IMR-90 (cell line): ENCODE measurements at regions not wholly inside any gene's neighbourhood (a gene's known extent, or its start where the extent isn't known, plus 50 kb on each side); places are given as distances from the start of the nearest gene placed in this dataset.

Source experiments
- ATAC-seq: fragments of 200-7000 bp; cut with Tn5 transposase; 2 replicates; pipeline ENCODE4 v1.9.1; 2020; ENCODE audit warnings: low read depth, mild to moderate bottlenecking, moderate library complexity
- BruUV-seq: library from RNA; stranded (reverse); fragments of 400-500 nt; replicated peaks from 2 replicates; lab custom pipeline; 2021; lab: Mats Ljungman, UMichigan
- CTCF ChIA-PET: fragments of 300-600 bp; formaldehyde crosslinking; extraction: SDS; loops from one replicate; lab custom pipeline; 2021; ENCODE audit warnings: antibody characterized with exemption; lab: Yijun Ruan, JAX
- POLR2A ChIA-PET: fragments of 300-600 bp; sonication (Branson Sonifier 250); formaldehyde crosslinking; loops from one replicate; lab custom pipeline; 2022; ENCODE audit warnings: antibody characterized with exemption; ENCODE audit not compliant: unreplicated experiment; lab: Charles Lee
- DNase-seq: peaks from one replicate; pipeline ENCODE4 v3.0.0; 2013
- H2AFZ ChIP-seq: replicated peaks from 2 replicates; pipeline ENCODE3; 2013; ENCODE audit warnings: low read length, mild to moderate bottlenecking; ENCODE audit not compliant: poor library complexity
- H2AK5ac ChIP-seq: 2 replicates; pipeline ENCODE4 v1.6.1; 2013; ENCODE audit warnings: low read depth, low read length, inconsistent platforms
- H2AK9ac ChIP-seq: replicated peaks from 2 replicates; pipeline ENCODE3; 2013; ENCODE audit warnings: mild to moderate bottlenecking, low read depth, low read length, moderate library complexity; ENCODE audit not compliant: poor library complexity
- H2BK120ac ChIP-seq: 2 replicates; pipeline ENCODE4 v1.6.1; 2013; ENCODE audit warnings: low read depth, low read length, inconsistent platforms
- H2BK15ac ChIP-seq: 3 replicates; pipeline ENCODE4 v1.6.1; 2013; ENCODE audit warnings: low read depth, low read length, inconsistent platforms
- H2BK20ac ChIP-seq: 2 replicates; pipeline ENCODE4 v1.6.1; 2013; ENCODE audit warnings: low read depth, mild to moderate bottlenecking, inconsistent platforms, low read length, moderate library complexity
- H2BK5ac ChIP-seq: 2 replicates; pipeline ENCODE4 v1.6.1; 2013; ENCODE audit warnings: mild to moderate bottlenecking, low read depth, low read length, inconsistent platforms; ENCODE audit not compliant: poor library complexity, severe bottlenecking
- H3K14ac ChIP-seq: replicated peaks from 2 replicates; pipeline ENCODE4 v1.6.1; 2013; ENCODE audit warnings: low read depth, low read length, inconsistent platforms
- H3K18ac ChIP-seq: 2 replicates; pipeline ENCODE4 v1.6.1; 2013; ENCODE audit warnings: low read depth, low read length, control low read depth
- H3K23ac ChIP-seq: 2 replicates; pipeline ENCODE4 v1.6.1; 2013; ENCODE audit warnings: low read depth, low read length, inconsistent platforms
- H3K27ac ChIP-seq: 2 replicates; pipeline ENCODE4 v1.5.1; 2013; ENCODE audit warnings: mild to moderate bottlenecking, control low read depth, low read length; ENCODE audit not compliant: insufficient read depth
- H3K27me3 ChIP-seq: 2 replicates; pipeline ENCODE4 v1.6.1; 2013; ENCODE audit warnings: low read length; ENCODE audit not compliant: control insufficient read depth, insufficient read depth
- H3K36me3 ChIP-seq: 2 replicates; pipeline ENCODE4 v1.6.1; 2013; ENCODE audit warnings: low read length, mixed read lengths; ENCODE audit not compliant: control insufficient read depth, insufficient read depth
- H3K4ac ChIP-seq: 2 replicates; pipeline ENCODE4 v1.6.1; 2013; ENCODE audit warnings: low read depth, low read length, inconsistent platforms
- H3K4me1 ChIP-seq: 2 replicates; pipeline ENCODE4 v1.6.1; 2013; ENCODE audit warnings: low read length, mixed read lengths; ENCODE audit not compliant: control insufficient read depth, insufficient read depth
- H3K4me2 ChIP-seq: 2 replicates; pipeline ENCODE4 v1.6.1; 2013; ENCODE audit warnings: low read depth, mild to moderate bottlenecking, control low read depth, low read length, moderate library complexity
- H3K4me3 ChIP-seq: 2 replicates; pipeline ENCODE4 v1.5.1; 2013; ENCODE audit warnings: low read depth, mild to moderate bottlenecking, control low read depth, low read length, moderate library complexity; ENCODE audit not compliant: insufficient read depth
- H3K56ac ChIP-seq: 2 replicates; pipeline ENCODE4 v1.6.1; 2013; ENCODE audit warnings: low read length, inconsistent platforms; ENCODE audit not compliant: insufficient read depth; ENCODE audit errors: extremely low read depth
- H3K79me1 ChIP-seq, 2 experiments: 2 replicates each; pipeline ENCODE4 v1.6.1; 2013; ENCODE audit warnings: low read length in 2 of 2, inconsistent platforms in 1 of 2, low read depth in 1 of 2
- H3K9ac ChIP-seq: 2 replicates; pipeline ENCODE4 v1.6.1; 2013; ENCODE audit warnings: low read depth, low read length, control low read depth
- H3K9me1 ChIP-seq: 2 replicates; pipeline ENCODE4 v1.6.1; 2013; ENCODE audit warnings: low read length, inconsistent platforms; ENCODE audit not compliant: insufficient read depth
- H3K9me3 ChIP-seq: 2 replicates; pipeline ENCODE4 v1.6.1; 2013; ENCODE audit warnings: low read length; ENCODE audit not compliant: control insufficient read depth, insufficient read depth
- H4K20me1 ChIP-seq: 2 replicates; pipeline ENCODE4 v1.6.1; 2013; ENCODE audit warnings: low read length, inconsistent platforms; ENCODE audit not compliant: insufficient read depth
- H4K5ac ChIP-seq: 2 replicates; pipeline ENCODE4 v1.6.1; 2013; ENCODE audit warnings: mild to moderate bottlenecking, low read depth, low read length, control low read depth
- H4K8ac ChIP-seq, 2 experiments: 2 replicates each; pipeline ENCODE4 v1.6.1; 2013; ENCODE audit warnings: low read depth in 2 of 2, low read length in 2 of 2, control low read depth in 1 of 2, inconsistent platforms in 1 of 2
- H4K91ac ChIP-seq: 2 replicates; pipeline ENCODE4 v1.6.1; 2013; ENCODE audit warnings: low read depth, low read length, inconsistent platforms; ENCODE audit not compliant: insufficient read depth
- BHLHE40 ChIP-seq: fragments of 150-350 bp; IDR thresholded peaks from 2 replicates; pipeline ENCODE4 v1.6.1; 2016; ENCODE audit warnings: mild to moderate bottlenecking, low read depth, low read length
- CEBPB ChIP-seq: IDR thresholded peaks from 2 replicates; pipeline ENCODE4 v1.6.1; 2012; ENCODE audit warnings: low read depth, low read length, improper control_type of control experiment
- CHD1 ChIP-seq: IDR thresholded peaks from 2 replicates; pipeline ENCODE4 v1.6.1; 2012; ENCODE audit warnings: low read depth, low read length, improper control_type of control experiment
- FOS ChIP-seq: fragments of 150-350 bp; IDR thresholded peaks from 2 replicates; pipeline ENCODE4 v1.6.1; 2016; ENCODE audit warnings: low read depth, low read length
- MAFK ChIP-seq: IDR thresholded peaks from 2 replicates; pipeline ENCODE4 v1.6.1; 2012; ENCODE audit warnings: low read depth, low read length, improper control_type of control experiment
- MAZ ChIP-seq: IDR thresholded peaks from 2 replicates; pipeline ENCODE4 v1.6.1; 2012; ENCODE audit warnings: low read depth, mild to moderate bottlenecking, low read length, improper control_type of control experiment, moderate library complexity, borderline replicate concordance
- MXI1 ChIP-seq: IDR thresholded peaks from 2 replicates; pipeline ENCODE4 v1.6.1; 2012; ENCODE audit warnings: low read depth, mild to moderate bottlenecking, low read length, moderate library complexity, borderline replicate concordance
- NFE2L2 ChIP-seq: fragments of 150-350 bp; IDR thresholded peaks from 2 replicates; pipeline ENCODE4 v1.6.1; 2016; ENCODE audit warnings: low read depth, mild to moderate bottlenecking, low read length
- POLR2A ChIP-seq: IDR thresholded peaks from 2 replicates; pipeline ENCODE4 v1.6.1; 2012; ENCODE audit warnings: mild to moderate bottlenecking, low read depth, low read length
- RAD21 ChIP-seq: IDR thresholded peaks from 2 replicates; pipeline ENCODE4 v1.6.1; 2012; ENCODE audit warnings: low read length, improper control_type of control experiment
- RCOR1 ChIP-seq: IDR thresholded peaks from 2 replicates; pipeline ENCODE4 v1.6.1; 2012; ENCODE audit warnings: mild to moderate bottlenecking, low read length, improper control_type of control experiment; ENCODE audit not compliant: insufficient replicate concordance
- RFX5 ChIP-seq: IDR thresholded peaks from 2 replicates; pipeline ENCODE4 v1.8.0; 2012; ENCODE audit warnings: low read depth, mild to moderate bottlenecking, low read length, moderate library complexity
- SMC3 ChIP-seq: fragments of 150-350 bp; IDR thresholded peaks from 2 replicates; pipeline ENCODE4 v1.6.1; 2016; ENCODE audit warnings: low read depth, mild to moderate bottlenecking, antibody characterized with exemption, low read length, moderate library complexity
- WGBS, 2 experiments: methylation state at CpG; one replicate each; pipeline versions ENCODE4 v1.1.5 to v1.1.7; 2013; ENCODE audit warnings: missing lambda C conversion rate in 2 of 2; ENCODE audit not compliant: insufficient read length in 1 of 2; ENCODE audit errors: extremely low coverage in 2 of 2; 5-methylcytosine and 5-hydroxymethylcytosine counted together
- dilution Hi-C: fragments of 300-500 bp; cut with HindIII; formaldehyde crosslinking; loops from one replicate; pipeline ENCODE4 v1.14.3; 2018; ENCODE audit warnings: low sequenced_read_pairs; ENCODE audit not compliant: unreplicated experiment
- in situ Hi-C: fragments of 300-500 bp; cut with MboI; formaldehyde crosslinking; loops from 3 replicates; pipeline ENCODE4 v1.14.3; 2019; ENCODE audit warnings: low sequenced_read_pairs, inconsistent platforms, mixed read lengths
- intact Hi-C: fragments of 100-400 bp; cut with micrococcal nuclease; formaldehyde crosslinking; loops from 2 replicates; pipeline ENCODE4 v1.10.0; 2022
- TF ChIP-seq, protein P1 (sequence below): fragments of 150-350 bp; IDR thresholded peaks from 2 replicates; pipeline ENCODE4 v1.6.1; 2017; ENCODE audit warnings: mild to moderate bottlenecking, antibody characterized with exemption, low read length, low read depth
- TF ChIP-seq, protein P2 (sequence below): conservative IDR thresholded peaks from 2 replicates; pipeline ENCODE4 v1.5.1; 2012; ENCODE audit warnings: mild to moderate bottlenecking, low read depth, low read length, improper control_type of control experiment
- TF ChIP-seq, protein P3 (sequence below): fragments of 150-350 bp; IDR thresholded peaks from 2 replicates; pipeline ENCODE4 v1.6.1; 2016; ENCODE audit warnings: low read depth, mild to moderate bottlenecking, low read length, moderate library complexity, borderline replicate concordance

DNA sequence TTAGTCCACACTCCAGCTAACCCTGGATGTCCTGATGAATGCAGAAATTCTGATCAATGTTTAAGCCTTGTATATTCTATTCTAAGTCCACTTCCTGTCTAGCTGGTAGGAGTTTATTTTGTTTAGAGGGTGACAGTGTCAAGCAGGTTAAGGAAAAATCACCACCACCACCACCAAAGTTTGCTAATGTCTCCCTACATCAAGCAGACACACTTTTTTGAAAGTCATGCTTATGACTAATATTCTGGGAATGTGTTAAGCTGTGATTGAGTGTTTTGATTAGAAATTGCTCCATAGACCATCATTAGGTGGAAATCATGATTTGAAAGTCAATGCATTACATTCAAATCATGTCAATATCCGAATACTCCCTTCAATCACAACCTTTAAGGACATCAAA lies 1530.1 kb downstream of the MAT2B start:
- H3K14ac ChIP-seq = no peak overlapping the region
- no peaks in the 10 kb centered on the region for H3K79me1 ChIP-seq
- H4K5ac ChIP-seq = no peak overlapping the region
- H2BK5ac ChIP-seq = no peak overlapping the region
- H3K56ac ChIP-seq = no peak overlapping the region
- no peaks in the 10 kb centered on the region; the same call in 1 of the 2 replicates for H3K9me3 ChIP-seq
- ChIA-PET POLR2A (no interaction called here), CTCF (no interaction called here)
- no CpG with 5 or more reads among the region's 1 CpG for WGBS, 2 experiments
- dilution Hi-C loops (no loop called here), in situ Hi-C loops (no loop called here), intact Hi-C loops (no loop called here)
- H2AK5ac ChIP-seq = no peak overlapping the region
- H3K36me3 ChIP-seq = no peaks in the 10 kb centered on the region
- no peak overlapping the region for H4K8ac ChIP-seq
- DNase-seq (no peak), ATAC-seq (no peak)
- no peak overlapping the region for H2AFZ ChIP-seq
- H2BK20ac ChIP-seq = no peak overlapping the region
- H3K9ac ChIP-seq = no peak overlapping the region
- H4K91ac ChIP-seq = no peak overlapping the region
- no TSS peak for BruUV-seq
- H3K9me1 ChIP-seq = no peaks in the 10 kb centered on the region
- H2AK9ac ChIP-seq = no peak overlapping the region
- H3K18ac ChIP-seq = no peak overlapping the region
- H4K20me1 ChIP-seq = no peaks in the 10 kb centered on the region
- H3K4me1 ChIP-seq = no peaks in the 10 kb centered on the region
- H3K4me2 ChIP-seq = no peak overlapping the region
- H3K4me3 ChIP-seq = no peak overlapping the region
- no peaks in the 10 kb centered on the region for H3K27me3 ChIP-seq
- H3K4ac ChIP-seq = no peak overlapping the region
- no peak overlapping the region for H2BK15ac ChIP-seq
- no peak overlapping the region for H2BK120ac ChIP-seq
- no peak overlapping the region for H3K23ac ChIP-seq
- no peak overlapping the region for H3K27ac ChIP-seq
- TF ChIP-seq, protein P1, sequence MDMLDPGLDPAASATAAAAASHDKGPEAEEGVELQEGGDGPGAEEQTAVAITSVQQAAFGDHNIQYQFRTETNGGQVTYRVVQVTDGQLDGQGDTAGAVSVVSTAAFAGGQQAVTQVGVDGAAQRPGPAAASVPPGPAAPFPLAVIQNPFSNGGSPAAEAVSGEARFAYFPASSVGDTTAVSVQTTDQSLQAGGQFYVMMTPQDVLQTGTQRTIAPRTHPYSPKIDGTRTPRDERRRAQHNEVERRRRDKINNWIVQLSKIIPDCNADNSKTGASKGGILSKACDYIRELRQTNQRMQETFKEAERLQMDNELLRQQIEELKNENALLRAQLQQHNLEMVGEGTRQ = no peak
- TF ChIP-seq BHLHE40 (no peak), RAD21 (no peak), MAFK (no peak), CHD1 (no peak), MAZ (no peak), RCOR1 (no peak), FOS (no peak), CEBPB (no peak), POLR2A (no peak), RFX5 (no peak), NFE2L2 (no peak), MXI1 (no peak), SMC3 (no peak)
- TF ChIP-seq, protein P2, sequence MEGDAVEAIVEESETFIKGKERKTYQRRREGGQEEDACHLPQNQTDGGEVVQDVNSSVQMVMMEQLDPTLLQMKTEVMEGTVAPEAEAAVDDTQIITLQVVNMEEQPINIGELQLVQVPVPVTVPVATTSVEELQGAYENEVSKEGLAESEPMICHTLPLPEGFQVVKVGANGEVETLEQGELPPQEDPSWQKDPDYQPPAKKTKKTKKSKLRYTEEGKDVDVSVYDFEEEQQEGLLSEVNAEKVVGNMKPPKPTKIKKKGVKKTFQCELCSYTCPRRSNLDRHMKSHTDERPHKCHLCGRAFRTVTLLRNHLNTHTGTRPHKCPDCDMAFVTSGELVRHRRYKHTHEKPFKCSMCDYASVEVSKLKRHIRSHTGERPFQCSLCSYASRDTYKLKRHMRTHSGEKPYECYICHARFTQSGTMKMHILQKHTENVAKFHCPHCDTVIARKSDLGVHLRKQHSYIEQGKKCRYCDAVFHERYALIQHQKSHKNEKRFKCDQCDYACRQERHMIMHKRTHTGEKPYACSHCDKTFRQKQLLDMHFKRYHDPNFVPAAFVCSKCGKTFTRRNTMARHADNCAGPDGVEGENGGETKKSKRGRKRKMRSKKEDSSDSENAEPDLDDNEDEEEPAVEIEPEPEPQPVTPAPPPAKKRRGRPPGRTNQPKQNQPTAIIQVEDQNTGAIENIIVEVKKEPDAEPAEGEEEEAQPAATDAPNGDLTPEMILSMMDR = no peak
- TF ChIP-seq, protein P3, sequence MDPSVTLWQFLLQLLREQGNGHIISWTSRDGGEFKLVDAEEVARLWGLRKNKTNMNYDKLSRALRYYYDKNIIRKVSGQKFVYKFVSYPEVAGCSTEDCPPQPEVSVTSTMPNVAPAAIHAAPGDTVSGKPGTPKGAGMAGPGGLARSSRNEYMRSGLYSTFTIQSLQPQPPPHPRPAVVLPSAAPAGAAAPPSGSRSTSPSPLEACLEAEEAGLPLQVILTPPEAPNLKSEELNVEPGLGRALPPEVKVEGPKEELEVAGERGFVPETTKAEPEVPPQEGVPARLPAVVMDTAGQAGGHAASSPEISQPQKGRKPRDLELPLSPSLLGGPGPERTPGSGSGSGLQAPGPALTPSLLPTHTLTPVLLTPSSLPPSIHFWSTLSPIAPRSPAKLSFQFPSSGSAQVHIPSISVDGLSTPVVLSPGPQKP = no peak
